Gastroesophageal sphincter (tissue), 4 donors: ENCODE measurements at regions not wholly inside any gene's neighbourhood (a gene's known extent, or its start where the extent isn't known, plus 50 kb on each side); places are given as distances from the start of the nearest gene placed in this dataset.
A peak's percentile ranks its signal among the peaks of the same experiment; 100 is the strongest.
"Not testable (repeated sequence)": the region's sequence is repeated elsewhere in the genome, so short reads cannot be mapped to it uniquely, and the experiment has no call there.

ENCODE experiments used
- ATAC-seq: fragments of 150-250 bp; one replicate; pipeline ENCODE4 v1.9.1; 2016; ENCODE audit warnings: mild to moderate bottlenecking, moderate library complexity
- H3K27ac ChIP-seq, 4 donors: fragments of 200-600 bp; sonication (generic) in 3 of 4; 1 replicate in 3 of 4; 2 replicates in 1 of 4; pipeline ENCODE4 v1.5.1; 2016 to 2019
- H3K27me3 ChIP-seq: fragments of 200-600 bp; sonication (generic); one replicate; pipeline ENCODE4 v1.5.1; 2019
- H3K36me3 ChIP-seq, 2 donors: fragments of 200-600 bp; sonication (generic); one replicate each; pipeline ENCODE4 v1.5.1; 2019; ENCODE audit warnings: control low read depth in 1 of 2
- H3K4me1 ChIP-seq, 3 donors: fragments of 200-600 bp; sonication (generic); 1 replicate in 2 of 3; 2 replicates in 1 of 3; pipeline ENCODE4 v1.5.1; 2016 to 2019; ENCODE audit warnings: control low read depth in 2 of 3
- H3K4me3 ChIP-seq, 2 donors: fragments of 200-600 bp; sonication (generic); one replicate each; pipeline ENCODE4 v1.5.1; 2019; ENCODE audit warnings: mild to moderate bottlenecking in 1 of 2, moderate library complexity in 1 of 2
- H3K9me3 ChIP-seq, 3 donors: fragments of 200-600 bp; sonication (generic); one replicate each; pipeline ENCODE4 v1.5.1; 2017 to 2019; ENCODE audit warnings: control low read depth in 2 of 3
- EP300 ChIP-seq: sonication (generic); formaldehyde crosslinking; IDR thresholded peaks from one replicate; pipeline ENCODE4 v1.6.1; 2017; ENCODE audit warnings: antibody characterized with exemption, mild to moderate bottlenecking
- POLR2A ChIP-seq, 2 donors: fragments of 450-650 bp; IDR thresholded peaks; one replicate each; pipeline ENCODE4 v1.6.1; 2017; ENCODE audit warnings: antibody characterized with exemption in 2 of 2, mild to moderate bottlenecking in 2 of 2, moderate library complexity in 1 of 2
- POLR2AphosphoS5 ChIP-seq: sonication (generic); formaldehyde crosslinking; IDR thresholded peaks from one replicate; pipeline ENCODE4 v1.6.1; 2017; ENCODE audit warnings: antibody characterized with exemption
- WGBS, 2 donors: methylation state at CpG; one replicate each; pipeline ENCODE4 v1.1.5; 2018; ENCODE audit warnings: low coverage in 1 of 2; 5-methylcytosine and 5-hydroxymethylcytosine counted together
- TF ChIP-seq, protein P1 (sequence below), 4 experiments: fragments of 200-600 bp in 2 of 4; fragments of 450-650 bp in 2 of 4; sonication (generic) in 1 of 4; IDR thresholded peaks; one replicate each; pipeline ENCODE4 v1.5.1; 2017 to 2019; ENCODE audit warnings: antibody characterized with exemption in 4 of 4, mild to moderate bottlenecking in 2 of 4, moderate library complexity in 2 of 4

DNA sequence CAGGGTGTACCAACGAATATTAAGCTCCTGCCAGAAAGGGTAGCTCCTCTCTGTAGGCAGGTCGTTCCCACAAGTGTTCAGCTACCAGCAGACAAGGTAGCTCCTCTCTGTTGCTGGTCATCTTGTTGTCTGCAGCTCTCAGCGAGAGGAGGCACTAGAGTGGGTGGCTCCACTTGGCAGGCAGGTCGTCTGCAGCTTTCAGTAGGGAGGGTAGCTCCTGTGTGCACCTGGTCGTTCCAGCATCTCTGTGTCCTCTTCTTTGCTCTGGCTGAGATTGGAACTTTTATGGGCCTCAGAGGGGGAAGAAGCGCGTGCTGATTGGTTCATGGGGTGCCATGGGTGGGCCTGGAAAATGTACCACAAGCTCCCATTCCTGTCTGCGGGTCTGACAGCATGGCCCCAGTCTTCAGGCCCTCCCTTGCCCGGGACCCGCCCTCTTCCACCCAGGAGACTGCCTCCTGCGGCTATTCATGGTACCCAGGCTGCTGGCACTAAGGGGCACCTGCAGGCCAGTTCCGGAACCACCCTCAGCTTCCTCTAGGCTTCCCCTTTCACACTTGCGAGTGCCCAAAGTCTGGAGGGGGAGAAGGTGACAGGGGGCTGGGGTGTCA, 63.9 kb upstream of the CACNA2D1 start:
- ATAC-seq, result no peak
- Histone ChIP-seq H3K27ac (no peak overlapping the region), H3K27me3 (peaks cover 6% of the 10 kb centered on the region), H3K36me3 (no peaks in the 10 kb centered on the region), H3K9me3 (peaks cover 0 to 5% (median 0%) of the 10 kb centered on the region in 3 donors), H3K4me1 (no peaks in the 10 kb centered on the region), H3K4me3 (no peak overlapping the region)
- WGBS, 2 donors, result 80 to 85% methylated on average over 3 to 4 of the region's 13 CpGs
- TF ChIP-seq POLR2A (IDR thresholded peaks at IDR 0.05), result no peak
- TF ChIP-seq POLR2AphosphoS5, result no peak
- TF ChIP-seq, protein P1, sequence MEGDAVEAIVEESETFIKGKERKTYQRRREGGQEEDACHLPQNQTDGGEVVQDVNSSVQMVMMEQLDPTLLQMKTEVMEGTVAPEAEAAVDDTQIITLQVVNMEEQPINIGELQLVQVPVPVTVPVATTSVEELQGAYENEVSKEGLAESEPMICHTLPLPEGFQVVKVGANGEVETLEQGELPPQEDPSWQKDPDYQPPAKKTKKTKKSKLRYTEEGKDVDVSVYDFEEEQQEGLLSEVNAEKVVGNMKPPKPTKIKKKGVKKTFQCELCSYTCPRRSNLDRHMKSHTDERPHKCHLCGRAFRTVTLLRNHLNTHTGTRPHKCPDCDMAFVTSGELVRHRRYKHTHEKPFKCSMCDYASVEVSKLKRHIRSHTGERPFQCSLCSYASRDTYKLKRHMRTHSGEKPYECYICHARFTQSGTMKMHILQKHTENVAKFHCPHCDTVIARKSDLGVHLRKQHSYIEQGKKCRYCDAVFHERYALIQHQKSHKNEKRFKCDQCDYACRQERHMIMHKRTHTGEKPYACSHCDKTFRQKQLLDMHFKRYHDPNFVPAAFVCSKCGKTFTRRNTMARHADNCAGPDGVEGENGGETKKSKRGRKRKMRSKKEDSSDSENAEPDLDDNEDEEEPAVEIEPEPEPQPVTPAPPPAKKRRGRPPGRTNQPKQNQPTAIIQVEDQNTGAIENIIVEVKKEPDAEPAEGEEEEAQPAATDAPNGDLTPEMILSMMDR (IDR thresholded peaks at IDR 0.05), result no peak
- TF ChIP-seq EP300, result no peak

GRCh38 chr7:82506702-82507101, 63.1 kb upstream of the CACNA2D1 start:
- H3K4me1 ChIP-seq, result no peaks in the 10 kb centered on the region
- TF ChIP-seq EP300, result no peak
- no peak for TF ChIP-seq POLR2AphosphoS5
- no peak for TF ChIP-seq POLR2A (IDR thresholded peaks at IDR 0.05)
- TF ChIP-seq, protein P1 (IDR thresholded peaks at IDR 0.05), result no peak
- peak; percentile 41 for ATAC-seq
- H3K4me3 ChIP-seq, result no peak overlapping the region
- peaks cover 0 to 5% (median 0%) of the 10 kb centered on the region in 3 donors for H3K9me3 ChIP-seq
- H3K27me3 ChIP-seq, result peaks cover 6% of the 10 kb centered on the region
- H3K36me3 ChIP-seq, result no peaks in the 10 kb centered on the region
- WGBS, 2 donors, result 29 to 70% methylated on average over 1 to 5 of the region's 15 CpGs
- no peak overlapping the region for H3K27ac ChIP-seq

GRCh38 chr7:82506208-82506607, 62.6 kb upstream of the CACNA2D1 start:
- Histone ChIP-seq H3K4me1 (no peaks in the 10 kb centered on the region), H3K4me3 (no peak overlapping the region), H3K27me3 (peaks cover 6% of the 10 kb centered on the region), H3K27ac (no peak overlapping the region), H3K9me3 (peaks cover 0 to 5% (median 0%) of the 10 kb centered on the region in 3 donors), H3K36me3 (no peaks in the 10 kb centered on the region)
- WGBS, 2 donors, result 42 to 44% methylated on average over 2 of the region's 2 CpGs
- no peak for ATAC-seq
- no peak for TF ChIP-seq POLR2AphosphoS5
- no peak for TF ChIP-seq EP300
- TF ChIP-seq POLR2A (IDR thresholded peaks at IDR 0.05), result no peak
- TF ChIP-seq, protein P1 (IDR thresholded peaks at IDR 0.05), result no peak

- no peaks in the 10 kb centered on the region for H3K27me3 ChIP-seq
- no peaks in the 10 kb centered on the region for H3K36me3 ChIP-seq
- WGBS, 2 donors, result 77 to 85% methylated on average over 4 of the region's 4 CpGs
- H3K27ac ChIP-seq, result no peak overlapping the region
- H3K9me3 ChIP-seq, result peaks cover 0 to 5% (median 0%) of the 10 kb centered on the region in 3 donors
- TF ChIP-seq POLR2AphosphoS5 (no peak), EP300 (no peak), POLR2A (IDR thresholded peaks at IDR 0.05) (no peak)
- TF ChIP-seq, protein P1 (IDR thresholded peaks at IDR 0.05), result no peak
- no peak for ATAC-seq
- H3K4me3 ChIP-seq, result no peak overlapping the region
- H3K4me1 ChIP-seq, result no peaks in the 10 kb centered on the region
Measured at GRCh38 chr7:82501346-82501745, 57.8 kb upstream of the CACNA2D1 start.

GRCh38 chr7:82499546-82499945, 56.0 kb upstream of the CACNA2D1 start:
- not testable (repeated sequence) for H3K4me3 ChIP-seq, H3K27me3 ChIP-seq, H3K9me3 ChIP-seq, ATAC-seq, H3K4me1 ChIP-seq, H3K36me3 ChIP-seq, H3K27ac ChIP-seq
- no CpG with 5 or more reads among the region's 21 CpGs for WGBS, 2 donors
